HG03175 (cell line): ENCODE measurements at regions not wholly inside any gene's neighbourhood (a gene's known extent, or its start where the extent isn't known, plus 50 kb on each side); places are given as distances from the start of the nearest gene placed in this dataset.
A peak's percentile ranks its signal among the peaks of the same experiment; 100 is the strongest.
"Not testable (repeated sequence)": the region's sequence is repeated elsewhere in the genome, so short reads cannot be mapped to it uniquely, and the experiment has no call there.

Source experiments
- ATAC-seq: cut with Tn5 transposase; IDR thresholded peaks from one replicate; pipeline ENCODE4 v1.9.1; 2021; ENCODE audit warnings: mild to moderate bottlenecking, moderate library complexity; ENCODE audit not compliant: unreplicated experiment

DNA sequence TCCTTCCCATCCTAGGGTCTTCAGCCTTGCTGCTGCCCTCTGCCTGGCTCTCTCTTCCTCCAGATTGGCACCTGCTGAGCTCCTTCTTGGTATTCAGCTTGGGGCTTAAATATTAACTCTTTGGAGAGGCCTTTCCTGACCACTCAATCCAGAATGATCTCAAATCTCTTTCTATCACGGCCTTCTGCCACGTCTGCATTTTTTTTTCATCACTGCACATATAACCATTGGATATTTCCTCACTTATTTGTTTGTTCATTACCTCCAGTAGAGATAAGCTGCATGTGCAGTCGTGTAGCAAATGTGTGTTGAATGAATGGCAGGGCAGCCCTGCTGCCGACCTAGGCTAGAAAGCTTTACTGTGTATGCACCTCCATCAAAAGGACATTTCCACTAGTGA is 51.6 kb upstream of the MPP7 start:
- no peak for ATAC-seq

DNA sequence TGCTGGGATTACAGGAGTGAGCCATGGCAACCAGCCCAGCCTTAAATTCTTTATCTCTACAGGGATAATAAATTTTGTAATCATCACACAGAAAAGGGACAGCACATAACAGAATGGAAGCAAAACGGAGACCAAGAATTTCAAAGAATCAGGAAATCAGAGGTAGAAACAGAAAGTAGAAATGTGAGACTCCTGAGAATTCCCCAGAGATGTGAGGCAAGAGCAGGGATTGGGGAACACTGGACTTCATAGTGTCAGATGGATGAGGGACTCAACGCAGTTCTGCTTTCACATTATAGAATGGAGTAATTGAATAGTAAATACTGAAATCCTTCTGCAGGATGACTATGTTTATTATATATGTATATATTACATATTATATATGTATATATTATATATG is 52.5 kb upstream of the MPP7 start:
- ATAC-seq = no peak

DNA sequence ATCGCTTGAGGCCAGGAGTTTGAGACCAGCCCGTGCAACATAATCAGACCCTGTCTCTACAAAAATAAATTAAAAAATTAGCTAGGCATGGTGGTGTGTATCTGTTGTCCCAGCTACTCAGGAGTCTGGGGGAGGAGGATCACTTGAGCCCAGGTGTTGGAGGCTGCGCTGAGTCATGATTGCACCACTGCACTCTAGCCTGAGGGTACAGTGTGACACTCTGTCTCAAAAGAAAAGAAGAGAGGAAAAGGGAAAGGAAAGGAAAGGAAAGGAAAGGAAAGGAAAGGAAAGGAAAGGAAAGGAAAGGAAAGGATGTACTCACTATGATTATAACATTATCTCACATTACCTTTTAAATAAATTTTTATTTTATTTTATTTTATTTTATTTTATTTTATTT is 56.5 kb upstream of the MPP7 start:
- no peak for ATAC-seq

DNA sequence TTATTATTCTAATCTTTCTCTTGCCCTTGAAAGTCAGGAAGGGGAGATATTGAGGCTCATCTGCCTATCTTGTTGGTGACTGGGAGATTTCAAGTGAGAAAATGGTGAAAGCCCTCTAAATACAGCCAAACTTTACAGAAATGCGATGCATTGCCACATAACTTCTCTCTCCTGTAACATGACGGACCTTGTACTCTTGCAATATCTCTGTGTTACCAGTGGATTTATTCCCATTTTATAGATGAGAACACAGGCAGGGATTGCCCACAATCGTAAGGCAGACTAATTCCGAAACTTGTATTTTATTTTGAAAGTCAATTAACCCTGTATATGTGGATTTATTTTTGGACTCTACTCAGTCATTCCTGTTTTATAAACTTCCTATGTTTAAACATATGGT is 57.3 kb upstream of the MPP7 start:
- ATAC-seq = no peak

DNA sequence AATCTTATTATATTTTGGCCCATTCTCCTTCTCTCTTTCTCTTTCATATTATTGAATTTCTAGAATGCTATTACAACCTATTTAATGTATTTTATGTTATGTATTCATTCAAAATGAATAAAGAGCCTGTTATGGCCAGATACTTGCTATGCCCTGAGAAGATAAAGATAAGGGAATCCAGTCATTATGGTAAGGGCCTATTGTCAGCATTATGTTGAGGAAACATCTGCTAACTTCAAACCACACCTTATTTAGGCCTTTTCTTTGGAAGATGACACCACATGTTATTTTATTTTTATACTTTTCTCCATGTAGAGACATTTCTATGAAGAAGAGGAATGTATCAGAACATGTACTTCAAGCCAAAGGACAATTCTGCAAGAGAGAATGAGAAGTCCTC is 60.5 kb upstream of the MPP7 start:
- no peak for ATAC-seq

DNA sequence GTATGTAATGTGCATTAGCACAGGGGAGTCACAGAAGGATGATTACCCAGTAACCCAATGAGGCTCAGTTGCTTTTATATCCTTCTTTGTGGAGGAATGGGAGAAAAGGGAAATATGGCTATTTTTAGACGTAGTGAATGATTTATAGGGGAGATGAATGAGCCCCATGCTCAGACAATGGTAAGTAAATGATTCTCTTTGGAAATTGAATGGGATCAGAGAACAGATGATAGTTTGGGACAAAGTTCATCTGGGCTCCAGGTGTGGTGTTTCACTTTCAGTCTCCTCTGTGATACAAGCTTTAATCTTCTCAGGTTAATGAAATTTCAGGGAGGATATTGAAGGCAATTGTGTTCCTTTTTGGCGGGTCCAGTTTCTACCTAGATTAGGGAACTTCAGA is 63.0 kb upstream of the MPP7 start:
- no peak for ATAC-seq

DNA sequence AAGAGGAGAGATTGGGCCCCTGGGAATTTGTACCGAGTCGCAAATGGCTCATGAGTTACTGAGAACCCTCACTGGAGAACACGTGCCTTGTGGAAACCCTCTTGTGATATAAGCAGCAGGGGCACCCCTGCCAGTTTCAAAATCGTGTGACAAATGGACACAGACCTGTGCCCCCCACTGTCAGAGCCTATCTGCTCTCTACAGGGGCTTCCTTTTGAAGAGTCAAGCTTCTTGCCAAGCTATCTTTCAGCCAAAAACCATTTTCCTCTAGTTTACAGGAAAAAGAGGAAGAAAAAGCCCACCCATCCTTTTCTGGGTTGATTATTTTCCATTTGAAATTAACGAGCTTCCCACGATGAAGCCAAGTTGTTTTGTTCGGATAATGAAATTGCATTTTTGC is 64.1 kb upstream of the MPP7 start:
- no peak for ATAC-seq

DNA sequence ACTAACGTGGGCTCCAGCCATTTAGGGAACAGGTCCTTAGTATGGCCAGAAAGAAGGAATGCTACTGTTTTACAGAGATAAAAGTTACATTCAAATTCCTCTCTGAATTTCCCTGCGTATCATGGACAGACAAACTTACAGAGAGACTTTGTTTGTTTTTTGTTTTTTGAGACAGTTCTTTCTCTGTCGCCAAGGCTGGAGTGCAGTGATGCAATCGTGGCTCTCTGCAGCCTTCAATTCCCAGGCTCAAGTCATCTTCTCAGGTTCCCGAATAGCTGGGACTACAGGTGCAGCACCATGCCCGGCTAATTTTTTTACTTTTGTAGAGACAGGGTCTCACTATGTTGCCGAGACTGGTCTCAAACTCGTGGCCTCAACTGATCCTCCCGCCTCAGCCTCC is 64.5 kb upstream of the MPP7 start:
- no peak for ATAC-seq

DNA sequence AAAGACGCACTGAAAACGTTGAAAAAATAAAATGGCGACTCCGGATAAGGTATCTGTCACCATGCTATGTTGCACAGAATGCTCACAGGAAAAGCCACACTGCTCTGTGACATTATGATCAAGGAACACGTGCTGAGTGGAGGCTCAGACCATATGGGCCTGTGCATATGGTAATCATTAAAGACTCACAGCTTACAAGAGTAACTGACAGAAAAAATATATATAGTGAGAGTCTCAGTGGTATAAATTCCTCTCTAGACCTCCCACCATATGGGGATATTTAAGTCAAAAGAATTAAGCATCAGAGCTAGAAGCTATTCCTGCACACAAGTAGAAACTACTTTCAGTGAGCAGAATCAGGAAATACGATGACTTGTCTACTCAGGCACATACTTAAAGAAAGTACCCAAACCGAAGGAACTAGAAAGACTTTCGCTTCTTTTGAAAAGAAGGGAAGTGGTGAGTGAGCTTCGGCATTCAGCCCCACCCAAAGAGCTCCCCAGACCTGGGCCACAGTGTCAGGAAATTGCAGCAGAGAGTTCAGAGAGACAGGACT is 65.1 kb upstream of the MPP7 start:
- peak; percentile 90 for ATAC-seq

DNA sequence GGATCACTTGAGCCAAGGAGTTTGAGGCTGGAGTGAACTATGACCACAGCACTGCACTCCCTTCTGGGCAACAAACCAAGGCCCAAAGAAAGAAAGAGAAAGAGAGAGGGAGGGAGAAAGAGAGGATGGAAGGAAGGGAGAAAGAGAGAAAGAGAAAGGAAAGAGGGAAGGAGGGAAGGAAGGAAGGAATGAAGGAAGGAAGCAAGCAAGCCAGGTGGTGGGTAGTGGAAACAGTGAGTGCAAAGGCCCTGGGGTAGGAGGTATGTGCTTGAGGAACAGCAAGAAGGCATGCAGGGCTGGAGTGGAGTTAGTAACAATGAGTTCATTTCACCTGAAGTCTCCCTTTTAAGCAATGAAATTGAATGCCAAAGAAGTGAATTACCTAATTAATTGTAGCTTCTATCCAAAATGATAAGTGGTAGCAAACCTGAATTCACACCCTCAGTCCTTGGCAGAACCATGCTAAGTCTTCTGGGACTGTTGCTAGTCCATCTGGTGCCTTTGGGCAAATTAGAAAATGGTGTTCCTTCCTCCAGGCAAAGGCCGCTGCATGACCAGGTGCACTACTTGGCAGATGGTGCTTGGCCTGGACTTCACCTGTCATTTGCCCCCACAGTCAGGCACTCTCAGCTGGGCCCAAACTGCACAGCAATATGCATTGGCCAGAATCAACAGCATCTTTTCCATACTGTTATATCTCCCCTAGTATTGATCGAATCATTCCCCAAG is 67.4 kb upstream of the MPP7 start:
- ATAC-seq = no peak

DNA sequence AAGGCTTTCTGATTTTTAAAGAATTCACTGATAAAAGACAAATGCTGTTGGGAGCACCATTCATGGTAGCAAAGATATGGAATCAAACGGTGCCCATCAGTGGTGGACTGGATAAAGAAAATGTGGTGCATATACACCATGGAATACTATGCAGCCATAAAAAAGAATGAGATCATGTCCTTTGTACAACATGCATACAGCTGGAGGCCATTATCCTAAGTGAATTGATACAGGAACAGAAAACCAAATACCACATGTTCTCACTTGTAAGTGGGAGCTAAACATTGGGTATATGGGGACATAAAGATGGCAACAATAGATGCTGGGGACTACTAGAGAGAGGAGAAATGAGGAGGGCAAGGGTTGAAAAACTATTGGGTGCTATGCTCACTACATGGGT is 68.8 kb upstream of the MPP7 start:
- ATAC-seq = not testable (repeated sequence)

DNA sequence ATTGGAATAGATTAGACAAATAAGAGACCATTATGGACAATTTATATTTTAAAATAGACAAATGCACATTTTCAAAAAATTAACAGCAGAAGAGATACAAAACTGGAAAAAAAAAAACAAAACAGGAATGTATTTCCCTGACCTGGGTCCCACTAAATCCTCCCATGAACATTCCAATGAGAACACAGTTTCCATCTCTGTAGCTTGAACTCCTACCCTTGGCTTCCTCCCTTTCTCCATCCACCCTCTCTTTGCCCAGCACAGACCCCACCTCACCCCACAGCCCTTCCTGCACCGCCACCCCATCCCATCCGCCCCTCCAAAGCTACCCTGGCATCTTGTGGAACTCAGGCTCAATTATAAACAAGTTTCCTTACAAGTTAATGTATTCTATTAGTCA is 71.2 kb upstream of the MPP7 start:
- no peak for ATAC-seq

DNA sequence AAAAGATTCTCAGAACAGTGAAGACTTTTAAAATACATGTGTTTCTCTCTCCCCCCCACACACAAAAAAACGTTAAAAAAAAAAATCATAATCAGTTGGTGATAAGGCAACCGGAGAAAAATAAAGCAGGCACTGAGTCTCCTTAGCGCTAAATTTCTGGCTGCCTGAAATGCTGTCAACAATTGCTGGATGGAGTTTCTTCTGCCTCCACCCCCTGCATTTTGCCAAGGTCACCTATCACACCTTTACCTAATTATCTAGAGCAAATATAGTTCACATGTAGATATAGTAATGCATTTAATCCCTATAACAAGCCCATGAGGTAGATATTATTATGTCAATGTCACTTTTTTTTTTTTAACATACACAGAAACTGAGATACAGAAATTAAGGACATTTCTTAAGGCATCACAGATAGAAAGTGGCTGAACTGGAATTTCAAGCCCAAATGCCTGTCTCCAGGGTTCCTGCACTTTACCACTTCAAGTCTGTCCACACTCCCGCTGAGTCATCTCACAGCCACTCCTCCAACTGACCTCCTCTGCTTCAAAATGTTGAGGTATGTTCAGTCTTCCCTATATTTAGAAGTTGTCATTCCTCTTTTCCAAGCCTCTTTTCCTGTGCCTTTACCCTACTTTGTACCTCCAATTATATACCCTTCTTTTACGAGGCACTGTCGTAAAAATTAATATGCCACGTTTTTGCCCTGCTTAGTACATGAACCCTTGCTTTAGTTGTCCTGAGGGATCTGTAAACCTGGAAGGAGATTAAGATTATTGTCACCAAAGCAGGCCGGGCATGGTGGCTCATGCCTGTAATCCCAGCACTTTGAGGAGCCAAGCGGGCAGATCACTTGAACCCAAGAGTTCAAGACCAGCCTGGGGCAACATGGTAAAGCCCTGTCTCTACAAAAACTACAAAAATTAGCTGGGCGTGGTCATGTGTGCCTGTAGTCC is 72.8 kb upstream of the MPP7 start:
- ATAC-seq = no peak

DNA sequence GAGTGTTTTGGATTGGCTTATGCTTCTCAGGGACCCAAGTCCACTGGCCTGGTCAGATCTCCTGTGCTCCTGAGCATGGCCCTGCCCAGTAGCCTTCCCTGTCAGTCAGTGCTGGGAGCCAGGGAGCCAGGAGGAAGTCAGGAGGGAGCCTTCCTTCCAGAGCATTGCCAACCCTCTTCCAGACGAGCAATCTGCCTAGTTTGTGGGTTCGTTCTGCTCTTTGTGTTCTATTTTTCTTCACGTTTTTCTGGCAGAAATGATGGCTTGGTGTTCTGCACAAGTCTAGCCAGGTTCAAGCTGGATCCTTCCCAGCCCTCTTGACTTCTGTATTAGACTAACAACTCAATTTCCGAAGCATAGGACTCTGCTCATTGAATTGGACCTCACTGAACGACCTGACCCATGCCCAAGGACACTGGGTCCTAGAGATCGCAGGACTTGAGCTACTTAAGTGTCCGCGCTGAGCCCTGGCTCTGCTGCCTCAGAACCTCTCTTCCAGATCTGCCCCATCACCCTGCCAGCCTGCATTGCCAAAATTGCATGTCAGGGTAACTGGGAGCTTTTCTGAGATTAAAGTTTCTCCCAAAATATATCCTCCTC is 76.2 kb upstream of the MPP7 start:
- ATAC-seq = no peak

DNA sequence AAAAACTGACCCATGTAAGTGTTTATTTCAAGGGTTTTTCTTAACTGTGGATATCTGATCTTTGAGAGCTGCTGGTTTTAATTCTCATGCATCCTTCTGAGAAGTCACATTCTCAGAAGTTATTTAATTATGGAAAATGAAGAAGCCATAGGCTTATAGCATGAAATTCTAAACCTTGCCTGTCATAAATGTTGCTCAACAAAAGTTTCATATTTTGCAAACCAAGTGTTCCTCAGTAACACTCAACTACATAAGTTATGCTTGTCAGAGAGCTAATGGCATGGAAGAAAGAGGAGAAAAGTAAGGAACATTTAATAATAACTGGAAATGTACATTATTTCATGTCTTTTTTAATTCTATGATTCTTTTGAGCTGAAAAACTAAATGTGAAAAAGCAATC is 78.6 kb upstream of the MPP7 start:
- no peak for ATAC-seq

DNA sequence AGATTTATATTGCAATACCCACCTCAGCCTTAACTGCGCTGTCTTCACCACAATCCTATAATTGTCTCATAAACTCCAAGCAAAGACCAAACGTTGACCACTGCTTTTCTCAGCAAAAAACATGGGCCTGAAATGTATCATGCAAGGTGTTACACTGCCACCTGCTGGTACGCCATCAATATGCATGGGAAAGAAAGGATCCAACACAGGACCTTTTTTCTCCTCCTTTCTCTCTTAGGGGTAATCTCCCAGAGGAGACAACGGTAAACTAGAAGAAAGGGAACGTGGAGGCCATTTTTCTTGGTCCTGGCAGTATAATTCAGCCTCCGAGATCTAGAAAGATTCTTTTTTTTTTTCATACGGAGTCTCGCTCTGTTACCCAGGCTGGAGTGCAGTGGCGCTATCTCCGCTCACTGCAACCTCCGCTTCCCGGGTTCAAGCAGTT is 79.1 kb upstream of the MPP7 start:
- ATAC-seq = peak; percentile 95

DNA sequence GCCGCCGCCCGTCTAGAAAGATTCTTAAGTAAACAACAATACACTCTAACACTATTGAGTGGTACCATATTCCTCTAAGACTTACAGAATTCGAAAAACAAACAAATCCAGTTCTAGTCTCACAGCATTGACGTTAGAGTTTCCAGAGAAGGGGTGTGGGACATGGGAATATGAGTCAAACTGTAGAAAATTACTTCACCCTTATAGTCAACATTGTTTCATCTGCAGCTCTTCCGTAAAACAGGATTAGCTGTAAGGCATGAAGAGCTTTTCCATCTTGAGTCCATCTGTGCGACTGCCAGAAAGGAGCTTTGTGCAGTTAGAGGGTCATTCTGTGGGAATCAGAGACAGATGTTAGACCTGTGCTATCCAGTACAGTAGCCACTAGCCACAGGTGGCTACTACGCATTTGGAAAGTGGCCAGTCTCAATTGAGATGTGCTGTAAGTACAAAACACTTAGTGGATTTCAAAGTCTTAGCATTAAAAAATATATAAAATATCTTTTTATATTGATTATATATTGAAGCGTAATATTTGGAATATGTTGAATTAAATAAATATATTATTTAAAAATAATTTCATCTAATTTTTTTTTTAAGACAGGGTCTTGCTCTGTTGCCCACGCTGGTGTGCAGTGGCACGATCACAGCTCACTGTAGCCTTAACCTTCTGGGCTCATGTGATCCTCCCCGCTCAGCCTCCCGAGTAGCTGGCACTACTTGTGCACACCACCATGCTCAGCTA is 79.8 kb upstream of the MPP7 start:
- ATAC-seq = no peak

DNA sequence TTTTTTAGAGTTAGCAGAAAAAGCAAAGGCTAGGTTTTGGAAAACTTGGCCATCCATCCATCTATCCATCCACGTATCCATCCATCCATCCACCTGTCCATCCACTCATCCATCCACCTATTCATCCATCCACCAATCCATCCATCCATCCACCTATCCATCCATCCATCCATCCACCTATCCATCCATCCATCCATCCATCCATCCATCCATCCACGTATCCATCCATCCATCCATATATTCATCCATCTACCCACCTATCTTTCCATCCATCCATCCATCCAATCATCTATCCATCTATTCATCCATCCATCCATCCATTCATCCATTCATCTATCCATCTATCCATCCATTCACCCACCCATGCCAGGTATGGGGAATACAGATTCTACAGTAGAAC is 81.7 kb upstream of the MPP7 start:
- ATAC-seq = no peak

DNA sequence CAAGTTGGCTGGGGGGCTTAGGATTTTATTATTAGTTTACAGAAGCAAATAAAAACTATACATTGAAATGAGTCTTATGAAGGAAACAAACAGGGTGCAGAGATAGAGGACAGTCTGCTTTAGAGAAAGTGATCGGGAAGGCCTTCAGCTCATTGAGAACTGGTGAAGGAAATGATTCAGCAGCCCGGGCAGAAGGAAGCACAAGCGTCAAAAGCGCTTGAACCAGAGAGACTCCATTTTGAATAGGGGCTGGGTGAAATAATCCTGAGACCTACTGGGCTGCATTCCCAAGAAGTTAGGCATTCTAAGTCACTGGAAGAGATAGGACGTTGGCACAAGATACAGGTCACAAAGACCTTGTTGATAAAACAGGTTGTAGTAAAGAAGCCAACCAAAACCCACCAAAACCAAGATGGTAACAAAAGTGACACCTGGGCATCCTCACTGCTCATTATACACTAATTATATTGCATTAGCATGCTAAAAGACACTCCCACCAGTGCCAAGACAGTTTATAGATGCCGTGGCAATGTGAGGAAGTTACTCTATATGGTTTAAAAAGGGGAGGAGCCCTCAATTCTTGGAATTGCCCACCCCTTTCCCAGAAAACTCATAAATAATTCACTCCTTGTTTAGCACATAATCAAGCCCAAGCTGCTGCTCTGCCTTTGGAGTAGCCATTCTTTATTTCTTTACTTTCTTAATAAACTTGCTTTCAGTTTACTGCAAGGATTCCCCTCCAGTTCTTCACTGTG is 83.1 kb upstream of the MPP7 start:
- no peak for ATAC-seq

DNA sequence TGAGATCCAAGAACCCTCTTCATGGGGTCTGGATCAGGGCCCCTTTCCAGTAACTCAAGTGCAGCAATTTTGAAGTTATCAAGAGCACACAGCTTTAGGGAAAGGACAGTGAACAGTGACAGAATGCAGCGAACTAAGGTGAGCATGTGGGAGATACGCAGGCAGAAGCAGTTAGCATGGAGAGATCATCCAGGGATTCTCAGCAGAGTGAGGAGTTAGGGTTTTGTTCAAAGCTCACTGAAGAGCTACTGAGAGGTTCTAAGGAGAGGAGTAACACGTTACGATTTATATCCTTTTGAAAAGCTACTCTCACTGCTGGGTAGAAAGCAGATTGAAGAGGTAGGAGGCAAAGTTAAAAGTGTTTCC is 83.6 kb upstream of the MPP7 start:
- no peak for ATAC-seq
